Central memory CD8-positive, alpha-beta T cell (primary cell): ENCODE measurements at regions not wholly inside any gene's neighbourhood (a gene's known extent, or its start where the extent isn't known, plus 50 kb on each side); places are given as distances from the start of the nearest gene placed in this dataset.
"Not testable (repeated sequence)": the region's sequence is repeated elsewhere in the genome, so short reads cannot be mapped to it uniquely, and the experiment has no call there.

ENCODE experiments used
- ATAC-seq: fragments of 150-1000 bp; cut with Tn5 transposase; replicated peaks from 2 replicates; pipeline ENCODE4 v1.10.0; 2022; ENCODE audit warnings: mild to moderate bottlenecking, moderate FRiP score, moderate number of reproducible peaks; ENCODE audit not compliant: poor library complexity, severe bottlenecking; ENCODE audit errors: extremely low read depth
- DNase-seq, 2 donors: peaks; one replicate each; pipeline ENCODE4 v3.0.0; 2021; ENCODE audit warnings: low spot score in 2 of 2
- H3K27ac Mint-ChIP-seq: one replicate; pipeline ENCODE4 v1.8.0; 2022; ENCODE audit warnings: low read depth, mild to moderate bottlenecking, moderate library complexity, mixed read lengths
- H3K27me3 Mint-ChIP-seq: one replicate; pipeline ENCODE4 v1.8.0; 2022; ENCODE audit warnings: mixed read lengths
- H3K36me3 Mint-ChIP-seq: one replicate; pipeline ENCODE4 v1.8.0; 2022; ENCODE audit warnings: mild to moderate bottlenecking, moderate library complexity, mixed read lengths; ENCODE audit not compliant: insufficient read depth
- H3K4me1 Mint-ChIP-seq: one replicate; pipeline ENCODE4 v1.8.0; 2022; ENCODE audit warnings: mixed read lengths
- H3K4me3 Mint-ChIP-seq: one replicate; pipeline ENCODE4 v1.8.0; 2022; ENCODE audit warnings: mild to moderate bottlenecking, moderate library complexity, mixed read lengths
- H3K9me3 Mint-ChIP-seq: one replicate; pipeline ENCODE4 v1.8.0; 2022; ENCODE audit warnings: mixed read lengths

GRCh38 chr15:53189860-53190259, 399.7 kb upstream of the ONECUT1 start:
- Mint-ChIP-seq H3K4me3 (no peak overlapping the region), H3K36me3 (no peaks in the 10 kb centered on the region), H3K27ac (no peak overlapping the region), H3K4me1 (no peaks in the 10 kb centered on the region), H3K9me3 (peaks cover 18% of the 10 kb centered on the region), H3K27me3 (no peaks in the 10 kb centered on the region)
- no peak for ATAC-seq
- DNase-seq, result no peak

GRCh38 chr15:53183449-53183848, 393.3 kb upstream of the ONECUT1 start:
- H3K27ac Mint-ChIP-seq, H3K27me3 Mint-ChIP-seq, DNase-seq, H3K4me1 Mint-ChIP-seq, H3K36me3 Mint-ChIP-seq, ATAC-seq, H3K4me3 Mint-ChIP-seq: not testable (repeated sequence)
- H3K9me3 Mint-ChIP-seq, result peaks cover 11% of the 10 kb centered on the region

GRCh38 chr15:53171571-53171970, 381.4 kb upstream of the ONECUT1 start:
- Mint-ChIP-seq H3K4me1 (no peaks in the 10 kb centered on the region), H3K36me3 (peaks cover 2% of the 10 kb centered on the region), H3K27ac (no peak overlapping the region), H3K4me3 (no peak overlapping the region), H3K27me3 (no peaks in the 10 kb centered on the region), H3K9me3 (no peaks in the 10 kb centered on the region)
- DNase-seq (no peak), ATAC-seq (no peak)

GRCh38 chr15:53166684-53167201, 376.6 kb upstream of the ONECUT1 start:
- Mint-ChIP-seq H3K36me3 (peaks cover 2% of the 10 kb centered on the region), H3K4me1 (no peaks in the 10 kb centered on the region), H3K27me3 (no peaks in the 10 kb centered on the region), H3K9me3 (peaks cover 7% of the 10 kb centered on the region), H3K27ac (no peak overlapping the region), H3K4me3 (no peak overlapping the region)
- DNase-seq (no peak), ATAC-seq (no peak)

GRCh38 chr15:53165988-53166683, 376.0 kb upstream of the ONECUT1 start:
- no peak for DNase-seq
- peaks cover under 1% of the 10 kb centered on the region for H3K36me3 Mint-ChIP-seq
- no peak overlapping the region for H3K4me3 Mint-ChIP-seq
- H3K27me3 Mint-ChIP-seq, result no peaks in the 10 kb centered on the region
- ATAC-seq, result no peak
- peaks cover 7% of the 10 kb centered on the region for H3K9me3 Mint-ChIP-seq
- H3K27ac Mint-ChIP-seq, result no peak overlapping the region
- no peaks in the 10 kb centered on the region for H3K4me1 Mint-ChIP-seq

- Mint-ChIP-seq H3K9me3 (peaks cover 19% of the 10 kb centered on the region), H3K4me1 (no peaks in the 10 kb centered on the region), H3K36me3 (no peaks in the 10 kb centered on the region), H3K27ac (no peak overlapping the region), H3K27me3 (no peaks in the 10 kb centered on the region), H3K4me3 (no peak overlapping the region)
- DNase-seq, result no peak
- ATAC-seq, result no peak
These were observed 370.1 kb upstream of the ONECUT1 start for GRCh38 chr15:53160092-53160704.

GRCh38 chr15:53159458-53159857, 369.3 kb upstream of the ONECUT1 start:
- Mint-ChIP-seq H3K4me1 (no peaks in the 10 kb centered on the region), H3K27me3 (no peaks in the 10 kb centered on the region), H3K9me3 (peaks cover 19% of the 10 kb centered on the region)

GRCh38 chr15:53158995-53159394, 368.9 kb upstream of the ONECUT1 start:
- H3K9me3 Mint-ChIP-seq, result peaks cover 19% of the 10 kb centered on the region
- no peak for DNase-seq
- no peak overlapping the region for H3K27ac Mint-ChIP-seq
- H3K36me3 Mint-ChIP-seq, result no peaks in the 10 kb centered on the region
- no peak for ATAC-seq
- no peaks in the 10 kb centered on the region for H3K27me3 Mint-ChIP-seq
- H3K4me1 Mint-ChIP-seq, result no peaks in the 10 kb centered on the region
- H3K4me3 Mint-ChIP-seq, result no peak overlapping the region

More at GRCh38 chr15:53159458-53159857, 369.3 kb upstream of the ONECUT1 start:
- H3K27ac Mint-ChIP-seq, result no peak overlapping the region
- no peak overlapping the region for H3K4me3 Mint-ChIP-seq
- DNase-seq (no peak), ATAC-seq (no peak)
- no peaks in the 10 kb centered on the region for H3K36me3 Mint-ChIP-seq

- ATAC-seq, result no peak
- Mint-ChIP-seq H3K27ac (no peak overlapping the region), H3K36me3 (no peaks in the 10 kb centered on the region)
These were observed 343.2 kb upstream of the ONECUT1 start for GRCh38 chr15:53133255-53133850.

GRCh38 chr15:53130943-53131342, 340.8 kb upstream of the ONECUT1 start:
- no peak overlapping the region for H3K4me3 Mint-ChIP-seq
- peaks cover 15% of the 10 kb centered on the region for H3K9me3 Mint-ChIP-seq
- no peak overlapping the region for H3K27ac Mint-ChIP-seq
- DNase-seq (no peak), ATAC-seq (no peak)
- H3K27me3 Mint-ChIP-seq, result no peaks in the 10 kb centered on the region
- no peaks in the 10 kb centered on the region for H3K4me1 Mint-ChIP-seq
- H3K36me3 Mint-ChIP-seq, result no peaks in the 10 kb centered on the region

More at GRCh38 chr15:53133255-53133850, 343.2 kb upstream of the ONECUT1 start:
- peaks cover 15% of the 10 kb centered on the region for H3K9me3 Mint-ChIP-seq
- no peak overlapping the region for H3K4me3 Mint-ChIP-seq
- no peaks in the 10 kb centered on the region for H3K4me1 Mint-ChIP-seq
- no peak for DNase-seq
- H3K27me3 Mint-ChIP-seq, result no peaks in the 10 kb centered on the region

- ATAC-seq, result no peak
- Mint-ChIP-seq H3K4me1 (no peaks in the 10 kb centered on the region), H3K9me3 (peaks cover 9% of the 10 kb centered on the region), H3K36me3 (no peaks in the 10 kb centered on the region), H3K4me3 (no peak overlapping the region), H3K27ac (no peak overlapping the region), H3K27me3 (no peaks in the 10 kb centered on the region)
- no peak for DNase-seq
These were observed 339.2 kb upstream of the ONECUT1 start for GRCh38 chr15:53129121-53129904.

GRCh38 chr15:53128652-53129051, 338.5 kb upstream of the ONECUT1 start:
- H3K4me1 Mint-ChIP-seq, result no peaks in the 10 kb centered on the region
- no peak overlapping the region for H3K27ac Mint-ChIP-seq
- no peaks in the 10 kb centered on the region for H3K27me3 Mint-ChIP-seq
- H3K36me3 Mint-ChIP-seq, result no peaks in the 10 kb centered on the region
- no peak overlapping the region for H3K4me3 Mint-ChIP-seq
- no peak for DNase-seq
- ATAC-seq, result no peak
- H3K9me3 Mint-ChIP-seq, result peaks cover 2% of the 10 kb centered on the region
